ENCODE measurements at regions not wholly inside any gene's neighbourhood (a gene's known extent, or its start where the extent isn't known, plus 50 kb on each side); places are given as distances from the start of the nearest gene placed in this dataset.
"Not testable (repeated sequence)": the region's sequence is repeated elsewhere in the genome, so short reads cannot be mapped to it uniquely, and the experiment has no call there.

- TF ChIP-seq EZH2phosphoT487 (IDR thresholded peaks at IDR 0.05; ENCODE audit: insufficient read depth, low read depth); EZH2 (IDR thresholded peaks at IDR 0.05; ENCODE audit: insufficient read depth, poor library complexity, severe bottlenecking): not testable (repeated sequence)
Measured at GRCh38 chr3:195989197-195989920, 81.0 kb upstream of the TNK2 start.
